SHP77 treated with DMSO at 0.1 percent for 48 hours (cell line): ENCODE measurements at regions not wholly inside any gene's neighbourhood (a gene's known extent, or its start where the extent isn't known, plus 50 kb on each side); places are given as distances from the start of the nearest gene placed in this dataset.
A peak's percentile ranks its signal among the peaks of the same experiment; 100 is the strongest.
"Not testable (repeated sequence)": the region's sequence is repeated elsewhere in the genome, so short reads cannot be mapped to it uniquely, and the experiment has no call there.

Source experiments
- DNase-seq: peaks from one replicate; lab custom pipeline; 2025; lab: John Stamatoyannopoulos, UW

- no peak for DNase-seq
These were observed 569.7 kb downstream of the ZNF608 start for GRCh38 chr5:124176692-124177091.

GRCh38 chr5:124173386-124173785 is 573.1 kb downstream of the ZNF608 start:
- no peak for DNase-seq

GRCh38 chr5:124172389-124173003 is 573.9 kb downstream of the ZNF608 start:
- no peak for DNase-seq

GRCh38 chr5:124168093-124168492 is 578.3 kb downstream of the ZNF608 start:
- not testable (repeated sequence) for DNase-seq

- peak; percentile 77 for DNase-seq
These were observed 583.5 kb downstream of the ZNF608 start for GRCh38 chr5:124162767-124163532.

GRCh38 chr5:124161266-124161665 is 585.2 kb downstream of the ZNF608 start:
- DNase-seq, result no peak

- no peak for DNase-seq
These were observed 586.2 kb downstream of the ZNF608 start for GRCh38 chr5:124160265-124160664.

- DNase-seq, result no peak
These were observed 589.1 kb downstream of the ZNF608 start for GRCh38 chr5:124157320-124157719.

- DNase-seq, result peak; percentile 31
These were observed 589.9 kb downstream of the ZNF608 start for GRCh38 chr5:124156415-124156996.

- DNase-seq, result no peak
These were observed 591.7 kb downstream of the ZNF608 start for GRCh38 chr5:124154714-124155113.

GRCh38 chr5:124153588-124153987 is 592.9 kb downstream of the ZNF608 start:
- DNase-seq, result no peak

- DNase-seq, result no peak
These were observed 597.9 kb downstream of the ZNF608 start for GRCh38 chr5:124148574-124148973.

GRCh38 chr5:124140060-124140459 is 606.4 kb downstream of the ZNF608 start:
- no peak for DNase-seq

- DNase-seq, result no peak
These were observed 607.0 kb downstream of the ZNF608 start for GRCh38 chr5:124139477-124139876.

- DNase-seq, result no peak
These were observed 609.8 kb downstream of the ZNF608 start for GRCh38 chr5:124136609-124137008.

- DNase-seq, result no peak
These were observed 611.5 kb downstream of the ZNF608 start for GRCh38 chr5:124134941-124135340.

GRCh38 chr5:124133406-124133805 is 613.0 kb downstream of the ZNF608 start:
- no peak for DNase-seq

- DNase-seq, result no peak
These were observed 613.6 kb downstream of the ZNF608 start for GRCh38 chr5:124132843-124133242.

GRCh38 chr5:124131466-124131865 is 615.0 kb downstream of the ZNF608 start:
- DNase-seq, result no peak

- no peak for DNase-seq
These were observed 615.6 kb downstream of the ZNF608 start for GRCh38 chr5:124130816-124131215.

GRCh38 chr5:124128867-124129266 is 616.9 kb downstream of the CSNK1G3 start:
- DNase-seq, result no peak

GRCh38 chr5:124126504-124127217 is 614.7 kb downstream of the CSNK1G3 start:
- DNase-seq, result no peak
